GM19463 (cell line): ENCODE measurements at regions not wholly inside any gene's neighbourhood (a gene's known extent, or its start where the extent isn't known, plus 50 kb on each side); places are given as distances from the start of the nearest gene placed in this dataset.

Experiments
- ATAC-seq: cut with Tn5 transposase; IDR thresholded peaks from one replicate; pipeline ENCODE4 v1.9.1; 2021; ENCODE audit warnings: mild to moderate bottlenecking, moderate library complexity; ENCODE audit not compliant: unreplicated experiment

DNA sequence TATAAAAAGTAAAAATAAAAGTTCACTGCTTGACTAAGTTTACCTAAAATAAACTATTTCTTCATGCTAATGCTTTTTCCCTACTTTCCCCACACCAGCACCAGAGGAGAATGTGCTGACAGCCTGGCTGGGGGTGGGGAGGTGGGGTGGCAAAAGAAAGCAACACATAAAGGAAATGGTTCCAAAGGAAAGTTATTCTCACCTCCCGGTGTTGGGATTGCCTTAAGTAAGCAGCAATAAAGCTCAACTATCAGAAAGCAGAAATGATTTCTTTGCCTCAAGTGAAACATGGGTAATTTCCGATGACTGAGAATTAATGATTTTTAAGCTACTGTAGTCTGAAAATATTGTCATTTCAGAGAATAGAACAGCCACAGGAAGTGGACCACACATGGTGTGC is 84.5 kb upstream of the DKK2 start:
- ATAC-seq: no peak

DNA sequence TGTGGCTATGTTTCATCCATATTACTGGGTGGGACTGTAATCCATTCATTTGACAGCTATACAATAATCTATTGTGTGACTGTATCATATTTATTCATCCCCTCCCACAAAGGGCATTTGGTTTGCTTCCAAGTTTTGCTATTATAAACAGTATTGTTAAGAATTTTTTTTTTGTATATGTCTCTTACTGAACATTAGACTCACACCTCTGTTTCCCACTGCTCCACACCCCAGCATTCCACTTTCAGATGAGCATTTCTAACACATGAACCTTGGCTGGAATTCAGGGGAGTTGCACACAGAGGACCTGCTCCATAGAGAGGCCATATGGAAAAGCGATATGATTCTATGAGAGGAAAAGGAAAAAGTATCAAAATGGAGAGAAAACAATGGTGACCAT is 81.6 kb upstream of the DKK2 start:
- ATAC-seq: no peak

GRCh38 chr4:107115185-107115847 is 79.2 kb upstream of the DKK2 start:
- no peak for ATAC-seq

DNA sequence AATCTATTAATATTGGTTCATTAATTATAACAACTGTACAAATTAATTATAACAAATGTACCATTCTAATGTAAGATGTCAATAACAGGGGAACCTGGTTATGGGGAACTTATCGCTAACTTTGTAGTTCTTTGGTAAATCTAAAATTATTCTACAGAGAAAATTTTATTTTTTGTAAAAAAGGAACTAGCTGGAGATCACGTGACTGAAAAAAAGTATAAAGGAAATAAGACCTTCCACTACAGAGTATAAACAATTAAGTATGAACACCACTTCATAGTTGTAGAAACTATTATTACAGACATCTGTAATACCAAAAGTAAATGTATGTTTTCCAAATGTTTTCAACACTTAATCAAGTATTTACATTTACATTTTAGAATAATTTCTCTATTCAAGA is 77.9 kb upstream of the DKK2 start:
- ATAC-seq: no peak

DNA sequence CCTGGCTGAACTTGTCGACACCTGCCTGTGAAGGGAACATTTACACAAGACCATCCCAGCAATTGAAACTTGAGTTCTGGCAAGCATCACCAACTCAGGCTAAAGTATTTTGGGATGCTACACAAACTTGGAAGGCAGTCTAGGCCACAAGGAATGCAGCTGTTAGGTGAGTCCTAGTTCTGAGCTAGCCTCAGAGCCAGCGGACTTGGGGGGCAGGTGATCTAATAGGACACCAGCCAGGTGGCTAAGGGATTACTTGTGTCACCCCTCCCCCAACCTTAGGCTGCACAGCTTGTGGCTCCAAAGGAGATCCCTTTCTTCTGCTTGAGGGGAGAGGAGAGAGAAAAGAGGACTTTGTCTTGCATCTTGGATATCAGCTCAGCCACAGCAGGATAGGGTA is 62.3 kb upstream of the DKK2 start:
- no peak for ATAC-seq

DNA sequence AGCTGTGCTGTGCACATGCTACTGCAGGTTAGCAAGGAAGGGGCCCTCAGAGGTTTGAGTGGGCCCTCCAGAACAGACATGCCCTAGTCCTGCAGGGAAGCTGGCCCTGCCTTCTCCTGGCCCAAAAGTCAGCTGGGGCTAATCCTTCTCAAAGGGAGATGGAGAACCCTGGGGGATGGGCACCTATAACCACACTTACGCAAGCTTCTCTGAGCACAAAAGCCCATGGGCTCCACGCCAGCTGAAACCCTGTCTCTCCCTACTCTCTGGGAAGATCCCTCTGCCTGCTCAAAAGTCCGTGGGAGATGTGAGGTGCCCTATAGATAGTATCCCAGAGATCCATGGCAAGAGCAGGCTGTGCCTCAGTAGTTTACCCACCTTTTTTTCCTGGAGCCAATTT is 58.9 kb upstream of the DKK2 start:
- ATAC-seq: no peak

GRCh38 chr4:107094332-107094731 is 58.2 kb upstream of the DKK2 start:
- no peak for ATAC-seq
